Eye (tissue), 1 donor: ENCODE measurements at regions not wholly inside any gene's neighbourhood (a gene's known extent, or its start where the extent isn't known, plus 50 kb on each side); places are given as distances from the start of the nearest gene placed in this dataset.

Experiments used
- DNase-seq: peaks from one replicate; pipeline ENCODE4 v3.0.0-alpha.2; 2015

DNA sequence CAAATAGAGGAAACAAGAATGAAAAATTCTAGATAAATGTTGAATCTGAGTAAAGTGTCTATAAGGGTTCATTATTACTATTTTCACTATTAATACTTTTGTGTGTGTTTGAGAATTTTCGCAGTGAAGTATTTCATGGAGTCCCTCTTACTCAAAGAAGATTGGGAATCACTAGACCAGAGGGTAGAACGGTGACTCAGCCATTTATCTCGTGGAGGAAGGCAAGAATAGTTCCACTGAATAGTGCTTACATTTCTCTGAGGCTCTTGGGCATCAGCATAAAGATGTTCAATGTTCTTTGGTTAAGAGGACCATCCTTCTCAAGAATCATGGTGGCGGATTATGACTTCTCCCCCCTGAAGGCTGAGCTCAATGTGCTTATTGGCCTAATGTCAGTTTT, 376.7 kb upstream of the ARID1B start:
- DNase-seq, result no peak

GRCh38 chr6:156398966-156399365, 378.2 kb upstream of the ARID1B start:
- DNase-seq, result no peak

GRCh38 chr6:156398371-156398770, 378.8 kb upstream of the ARID1B start:
- DNase-seq, result no peak

DNA sequence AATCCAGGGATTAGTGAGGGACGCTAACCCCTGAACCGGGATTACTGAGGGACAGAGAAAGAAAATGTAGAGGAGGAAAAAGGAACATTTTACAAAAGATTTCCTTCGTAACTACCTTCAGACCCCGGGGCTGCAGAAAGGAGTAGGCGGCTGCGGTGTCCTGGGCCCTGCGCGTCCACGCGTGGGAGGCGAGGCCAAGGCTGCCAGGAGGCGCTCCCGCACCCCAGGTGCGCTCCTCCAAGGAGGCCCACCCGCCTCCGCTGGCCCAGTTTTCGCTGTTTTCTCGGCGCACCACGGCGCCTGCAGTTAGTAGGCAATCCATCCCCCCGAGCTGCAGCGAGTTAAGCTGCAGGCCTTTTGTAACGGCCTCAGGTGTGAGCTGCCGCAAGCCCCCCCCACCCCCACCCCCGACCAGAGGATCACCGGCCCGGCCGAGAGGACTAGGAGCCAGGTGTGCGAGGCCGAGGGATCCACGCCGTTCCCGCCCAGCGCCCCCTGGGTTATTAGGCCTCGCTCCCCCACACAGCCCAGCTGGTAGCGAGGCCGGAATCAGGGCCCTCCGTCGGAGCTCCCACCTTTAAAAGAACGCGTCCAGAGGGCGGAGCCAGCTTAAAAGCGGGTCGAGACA, 380.3 kb upstream of the ARID1B start:
- DNase-seq, result peak; percentile 36

DNA sequence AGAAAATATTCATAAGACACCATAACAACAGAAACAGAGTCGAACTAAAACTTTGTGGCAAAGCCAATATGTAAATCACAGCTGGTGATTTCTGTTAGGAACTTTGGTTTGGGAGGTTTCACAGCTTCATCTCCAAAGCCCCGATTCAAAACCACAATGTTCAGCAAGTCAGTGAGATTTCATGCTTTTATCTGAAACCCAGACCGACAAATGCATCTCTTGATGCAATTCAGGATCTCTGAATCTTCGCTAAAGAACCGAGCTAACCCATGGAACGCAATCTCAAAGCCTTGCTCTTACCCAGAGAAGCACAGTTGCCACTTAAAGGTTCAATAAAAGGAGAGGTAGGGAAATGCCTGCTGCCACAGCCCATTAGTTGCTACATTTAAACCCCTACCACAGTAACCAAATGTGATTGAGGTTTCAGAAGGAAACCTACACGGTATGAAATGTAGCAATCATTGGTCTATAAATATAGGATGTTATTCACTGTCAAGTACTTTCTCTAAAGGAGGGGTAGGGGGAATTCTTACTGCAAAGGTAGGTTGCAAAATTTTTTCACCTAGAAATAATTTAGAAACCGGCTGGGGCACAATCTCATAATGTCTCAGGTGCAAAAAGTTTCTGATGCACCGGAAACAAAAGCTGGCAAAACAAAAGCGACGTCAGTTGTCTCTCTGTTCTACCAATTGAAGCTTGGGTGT, 381.0 kb upstream of the ARID1B start:
- DNase-seq, result no peak

- DNase-seq, result no peak
These were observed 381.9 kb upstream of the ARID1B start for GRCh38 chr6:156395276-156395675.

GRCh38 chr6:156392648-156393047, 384.5 kb upstream of the ARID1B start:
- DNase-seq, result no peak

GRCh38 chr6:156391977-156392376, 385.2 kb upstream of the ARID1B start:
- no peak for DNase-seq

DNA sequence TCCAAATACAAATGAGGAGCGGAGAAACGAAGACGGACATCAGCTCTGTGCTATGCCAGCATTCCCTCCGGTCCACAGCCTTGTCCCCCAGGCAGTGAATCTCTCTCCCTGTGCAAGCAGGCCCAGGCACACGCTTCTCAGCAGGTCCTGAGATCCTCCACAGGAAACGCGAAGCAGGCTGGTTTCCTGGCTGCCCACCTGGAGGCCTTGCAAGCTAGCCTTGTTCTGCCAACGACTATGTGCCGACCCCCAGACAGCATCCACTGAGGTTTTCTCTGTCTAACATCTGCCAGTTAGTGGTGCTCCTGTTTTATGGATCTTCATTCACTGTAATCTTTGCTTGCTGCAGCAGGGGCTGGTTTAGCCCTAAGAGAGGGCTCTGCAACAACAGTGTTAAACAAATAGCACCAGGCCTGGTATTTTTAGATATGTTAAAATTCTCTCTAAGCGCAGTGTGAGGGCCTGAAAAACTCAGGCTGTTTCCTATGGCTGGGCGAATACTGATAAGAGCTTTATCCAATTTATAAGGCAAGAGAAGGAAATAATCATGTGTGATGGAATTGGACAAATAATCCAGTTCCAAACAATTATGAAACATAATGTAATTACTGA, 386.0 kb upstream of the ARID1B start:
- DNase-seq, result no peak

DNA sequence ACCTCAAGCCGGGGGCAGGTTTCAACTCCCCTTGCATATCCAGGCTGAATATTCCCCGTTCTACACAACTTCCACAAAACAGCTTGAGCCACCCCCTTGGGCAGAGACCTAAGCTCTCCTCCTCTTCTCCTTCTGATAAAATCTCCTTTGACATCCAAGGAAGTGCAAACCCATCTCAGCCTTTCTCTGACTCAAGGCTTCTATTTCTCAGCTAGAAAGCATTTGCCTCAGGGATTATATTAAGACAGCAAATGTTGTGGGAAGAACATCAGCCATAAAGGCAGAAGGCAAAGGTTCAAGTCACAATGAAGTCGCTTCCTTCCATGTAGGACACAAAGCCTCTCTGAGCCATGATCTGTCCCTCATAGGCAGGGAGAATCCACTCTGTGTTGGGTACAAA, 386.6 kb upstream of the ARID1B start:
- DNase-seq, result no peak

GRCh38 chr6:156389296-156389695, 387.9 kb upstream of the ARID1B start:
- DNase-seq, result no peak

DNA sequence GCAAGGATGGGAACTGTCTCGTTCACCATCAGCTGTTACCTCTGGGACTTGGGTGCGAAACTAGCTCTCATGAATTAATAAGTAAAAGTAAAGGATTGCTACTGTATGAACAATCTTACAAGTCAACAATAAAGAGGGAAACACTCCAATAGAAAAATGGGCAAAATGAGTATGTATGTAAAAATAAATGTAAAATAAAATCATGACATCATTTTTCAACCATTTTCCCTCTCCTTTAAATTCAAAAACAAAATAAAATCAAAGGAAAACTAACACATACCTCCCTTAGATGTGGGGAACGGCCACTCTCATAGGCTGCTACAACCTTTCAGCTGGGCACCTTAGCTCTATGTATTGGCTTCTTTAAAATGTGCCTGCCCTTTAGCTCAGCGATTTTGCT, 389.7 kb upstream of the ARID1B start:
- DNase-seq, result no peak

DNA sequence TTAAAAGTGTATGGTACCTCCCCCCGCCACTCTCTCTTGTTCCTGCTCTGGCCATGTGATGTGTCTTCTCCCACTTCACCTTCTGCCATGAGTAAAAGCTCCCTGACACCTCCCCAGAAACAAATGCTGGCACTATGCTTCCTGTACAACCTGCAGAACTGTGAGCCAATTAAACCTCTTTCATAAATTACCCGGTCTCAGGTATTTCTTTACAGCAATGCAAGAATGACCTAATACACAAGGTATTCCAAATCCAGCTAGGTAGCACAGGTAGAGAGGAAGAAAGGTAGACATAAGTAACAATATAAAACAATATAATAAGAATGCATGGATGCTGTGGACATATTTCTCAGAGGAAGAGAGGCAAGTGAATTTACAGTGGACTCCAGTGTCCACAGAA, 394.1 kb upstream of the ARID1B start:
- no peak for DNase-seq

DNA sequence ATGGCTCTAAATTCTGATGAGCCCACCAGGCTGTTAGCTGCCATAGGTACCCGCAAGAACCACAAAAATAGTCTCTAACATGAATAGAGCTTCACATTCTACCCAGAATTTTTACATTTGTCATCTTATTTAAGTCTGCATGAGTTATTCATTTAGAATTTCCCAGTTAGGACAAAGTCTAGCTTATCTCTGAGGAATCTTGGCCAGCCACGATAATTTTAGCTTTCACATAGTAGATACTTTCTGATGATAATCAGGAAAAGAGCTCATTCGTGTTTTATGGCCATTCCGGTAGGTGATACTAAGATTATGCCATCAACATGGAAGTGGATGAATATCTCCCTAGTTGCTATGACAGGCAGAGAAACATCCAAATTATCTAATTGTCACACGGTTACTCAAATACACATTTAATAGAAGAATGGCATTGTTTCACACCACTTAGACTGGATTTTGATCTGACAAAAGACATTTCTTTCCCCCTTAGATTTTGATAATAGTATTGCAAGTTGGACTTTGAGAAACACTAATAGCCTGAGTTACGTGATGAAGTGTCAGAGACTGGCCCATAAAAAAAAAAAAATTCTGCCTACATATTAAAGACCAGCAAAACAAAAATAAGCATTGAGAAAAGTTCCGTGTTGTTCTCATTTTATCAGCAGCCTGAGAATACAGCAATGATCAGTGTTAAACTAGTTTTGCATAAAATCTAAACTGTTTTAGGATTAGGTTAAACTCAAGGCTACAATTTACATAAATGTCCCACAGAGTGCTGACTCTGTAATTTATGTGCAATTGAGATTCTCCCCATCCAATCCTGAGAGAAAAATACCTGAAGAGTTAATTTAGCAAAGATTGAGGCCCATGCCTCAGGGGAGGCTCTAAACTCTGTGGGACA, 397.5 kb upstream of the ARID1B start:
- DNase-seq, result no peak

- DNase-seq, result no peak
These were observed 398.3 kb upstream of the ARID1B start for GRCh38 chr6:156378853-156379252.

DNA sequence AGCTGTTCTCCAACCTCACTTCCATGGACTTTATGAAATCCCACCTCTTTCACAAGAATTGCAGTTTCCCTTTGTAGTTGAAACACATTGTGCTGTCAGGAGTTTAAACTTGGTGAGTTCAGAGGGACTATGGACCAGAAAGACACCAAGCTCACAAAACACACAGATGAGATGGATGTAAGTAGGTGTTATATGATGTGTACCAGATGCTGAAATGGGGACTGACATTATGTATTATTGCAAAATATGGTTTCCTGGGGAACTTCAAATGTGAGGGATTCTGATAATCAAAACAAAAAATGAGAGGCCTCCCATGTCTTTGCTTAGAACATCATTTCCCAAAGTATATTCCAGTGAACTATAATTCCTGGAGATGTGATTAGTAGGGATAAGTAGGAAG, 401.1 kb upstream of the ARID1B start:
- no peak for DNase-seq

DNA sequence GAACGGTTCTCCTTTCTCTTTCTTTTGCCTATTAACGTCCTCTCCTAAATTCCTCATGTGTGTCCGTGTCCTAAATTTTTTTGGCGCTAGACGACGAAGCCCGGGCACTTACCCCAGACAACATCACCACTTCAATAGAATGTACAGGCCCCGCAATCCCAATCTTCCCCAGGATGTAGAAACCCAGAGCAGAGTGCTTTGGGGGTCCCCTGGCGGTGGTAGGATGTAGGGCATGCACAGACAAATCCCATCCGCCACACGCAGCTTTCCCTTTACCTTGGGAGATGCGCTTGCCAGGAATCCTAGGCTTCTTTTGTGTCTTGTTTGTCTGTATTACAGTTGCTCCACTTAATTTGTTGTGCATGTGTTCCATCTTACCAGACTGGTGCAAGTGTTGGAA, 417.3 kb upstream of the ARID1B start:
- DNase-seq, result no peak

GRCh38 chr6:156352861-156353260, 424.3 kb upstream of the ARID1B start:
- no peak for DNase-seq

DNA sequence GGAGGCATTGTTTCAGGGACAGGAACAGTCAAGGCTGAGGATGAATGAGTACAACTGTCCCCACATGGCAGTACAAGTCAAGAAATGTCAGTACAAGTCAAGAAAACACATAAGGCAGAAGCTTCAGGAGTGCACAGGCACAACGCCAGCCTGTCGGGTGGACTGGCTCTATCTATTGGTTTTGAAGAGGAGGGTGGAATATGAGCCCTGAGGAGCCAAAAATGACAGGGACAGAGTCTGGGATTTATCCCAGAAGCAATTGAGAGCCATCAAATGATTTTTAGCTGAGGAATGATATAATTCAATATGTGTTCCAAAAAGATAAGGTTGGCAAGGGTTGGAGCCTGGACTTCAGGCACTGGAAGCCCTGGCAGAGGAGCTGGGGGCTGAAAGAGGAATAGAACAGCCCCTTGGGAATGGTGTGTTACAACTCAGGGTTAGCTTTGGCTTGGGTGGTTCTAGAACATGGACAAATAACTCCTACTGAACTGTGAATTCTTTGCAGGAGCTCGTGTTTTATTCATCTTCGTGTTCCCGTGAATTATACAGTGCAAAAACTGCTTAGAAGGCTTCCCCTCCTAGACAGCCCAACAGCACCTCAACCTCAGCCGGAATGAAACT, 425.7 kb upstream of the ARID1B start:
- DNase-seq, result no peak

- DNase-seq, result no peak
These were observed 426.8 kb upstream of the ARID1B start for GRCh38 chr6:156350337-156350736.

- no peak for DNase-seq
These were observed 428.3 kb upstream of the ARID1B start for GRCh38 chr6:156348849-156349248.

- no peak for DNase-seq
These were observed 428.8 kb upstream of the ARID1B start for GRCh38 chr6:156348424-156348823.

DNA sequence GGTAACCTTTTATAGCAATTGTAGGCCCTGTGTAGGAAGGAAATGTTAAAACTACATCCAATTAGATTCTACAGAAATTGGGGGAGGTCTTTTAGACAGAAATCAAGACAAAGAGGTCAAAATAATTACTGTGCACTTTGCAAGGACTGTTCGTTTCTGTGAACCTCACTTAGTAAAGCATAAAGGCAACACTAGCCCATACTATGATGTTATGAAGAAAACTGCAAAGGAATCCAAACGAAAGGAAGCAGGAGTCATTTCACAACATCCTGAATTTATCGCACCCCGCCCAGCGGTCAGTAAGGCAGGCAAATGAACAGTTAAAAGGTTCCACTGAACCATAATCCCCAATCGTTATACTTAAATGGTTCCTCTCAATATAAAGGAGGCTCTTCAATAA, 429.5 kb upstream of the ARID1B start:
- no peak for DNase-seq
